M059J (cell line): ENCODE measurements at regions not wholly inside any gene's neighbourhood (a gene's known extent, or its start where the extent isn't known, plus 50 kb on each side); places are given as distances from the start of the nearest gene placed in this dataset.

Experiments used
- DNase-seq: peaks from one replicate; pipeline ENCODE4 v3.0.0-alpha.2; 2012; ENCODE audit warnings: low read depth

DNA sequence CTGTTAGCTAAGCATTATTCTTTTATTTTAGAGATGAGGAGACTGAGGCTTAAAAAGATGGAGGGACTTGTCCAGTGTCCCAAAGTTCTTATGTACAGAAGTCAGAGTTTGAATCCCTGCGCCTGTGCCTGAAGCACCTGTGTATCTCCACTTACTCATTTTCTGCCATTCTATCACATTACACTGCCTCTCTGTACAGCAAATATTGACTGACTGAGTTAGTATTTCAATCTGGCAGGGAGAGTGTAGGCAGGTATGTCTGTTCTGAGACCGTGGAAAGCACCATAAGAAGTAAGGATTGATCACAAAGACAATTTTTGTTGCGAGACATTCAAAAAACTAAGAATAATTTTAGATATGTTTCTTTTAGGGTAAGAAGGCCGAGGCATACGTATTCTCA, 162.7 kb downstream of the KITLG start:
- no peak for DNase-seq

DNA sequence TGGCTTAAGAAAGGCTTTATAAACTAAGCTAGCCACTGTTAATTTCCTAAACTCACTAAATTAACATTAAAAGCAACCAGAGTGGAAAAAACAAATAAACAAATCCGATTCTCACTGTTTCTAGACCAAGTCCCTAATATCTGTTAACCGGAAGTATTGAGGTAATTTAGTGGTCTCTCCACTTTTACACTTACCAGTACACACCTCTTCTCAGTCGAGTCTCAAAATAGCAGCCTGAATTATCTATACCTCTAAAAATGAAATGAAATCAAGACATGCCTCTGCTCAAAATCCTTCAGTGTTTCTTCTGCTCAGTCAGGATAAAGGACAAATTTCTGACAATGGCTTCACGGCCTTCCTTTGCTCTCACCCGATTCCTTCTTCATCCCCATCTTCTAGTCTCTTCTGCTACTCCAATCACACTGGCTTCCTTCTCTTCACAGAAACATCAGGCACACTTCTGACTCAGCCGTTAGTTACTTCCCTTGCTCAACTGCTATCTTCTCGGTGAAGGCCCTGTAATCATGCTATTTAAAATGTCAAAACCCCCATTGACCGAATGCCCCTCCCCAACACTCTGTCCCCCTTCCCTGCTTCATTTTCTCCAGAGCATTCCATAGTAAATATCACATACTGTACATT, 161.3 kb downstream of the KITLG start:
- DNase-seq = peak; percentile 39

GRCh38 chr12:88419794-88420193, 160.5 kb downstream of the KITLG start:
- peak; percentile 50 for DNase-seq

DNA sequence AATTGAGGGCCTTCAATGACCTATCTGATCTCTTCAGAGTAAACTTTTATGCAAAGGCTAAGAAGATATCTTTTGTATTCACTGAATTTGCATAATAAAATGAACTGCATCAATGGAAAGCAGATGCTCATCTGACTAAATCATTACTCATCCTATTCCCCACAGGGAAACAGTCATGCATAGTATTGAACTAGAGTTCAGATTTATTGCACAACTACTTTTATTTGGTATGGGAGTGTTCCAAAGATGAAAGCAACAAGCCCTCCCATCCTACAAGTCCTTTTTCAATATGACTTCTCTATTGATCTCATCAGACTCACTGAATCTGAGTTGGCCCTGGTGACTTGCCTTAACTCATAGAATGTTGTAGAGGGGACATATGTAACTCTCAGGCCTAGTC, 159.8 kb downstream of the KITLG start:
- DNase-seq = peak; percentile 88

GRCh38 chr12:88424791-88425730, 155.2 kb downstream of the KITLG start:
- DNase-seq = no peak

GRCh38 chr12:88428350-88428749, 151.9 kb downstream of the KITLG start:
- no peak for DNase-seq

DNA sequence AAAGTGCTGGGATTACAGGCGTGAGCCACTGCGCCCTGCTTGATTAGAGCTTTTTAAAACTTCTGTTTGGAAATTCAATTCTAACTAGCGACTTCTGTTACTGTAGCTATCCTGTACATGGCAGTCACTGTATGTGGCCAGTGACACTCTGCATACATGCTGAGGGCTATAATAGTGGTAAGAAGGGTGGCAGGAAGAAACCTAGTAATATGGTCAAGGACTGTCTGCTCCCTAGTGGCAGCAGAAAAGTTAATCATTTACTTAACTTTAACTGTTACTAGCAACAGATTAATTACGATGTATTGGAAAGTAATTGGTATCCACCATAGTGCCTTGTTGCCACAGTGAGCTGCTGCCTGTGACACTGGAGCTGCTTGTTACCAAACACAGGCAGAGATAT, 149.0 kb downstream of the KITLG start:
- DNase-seq = no peak

DNA sequence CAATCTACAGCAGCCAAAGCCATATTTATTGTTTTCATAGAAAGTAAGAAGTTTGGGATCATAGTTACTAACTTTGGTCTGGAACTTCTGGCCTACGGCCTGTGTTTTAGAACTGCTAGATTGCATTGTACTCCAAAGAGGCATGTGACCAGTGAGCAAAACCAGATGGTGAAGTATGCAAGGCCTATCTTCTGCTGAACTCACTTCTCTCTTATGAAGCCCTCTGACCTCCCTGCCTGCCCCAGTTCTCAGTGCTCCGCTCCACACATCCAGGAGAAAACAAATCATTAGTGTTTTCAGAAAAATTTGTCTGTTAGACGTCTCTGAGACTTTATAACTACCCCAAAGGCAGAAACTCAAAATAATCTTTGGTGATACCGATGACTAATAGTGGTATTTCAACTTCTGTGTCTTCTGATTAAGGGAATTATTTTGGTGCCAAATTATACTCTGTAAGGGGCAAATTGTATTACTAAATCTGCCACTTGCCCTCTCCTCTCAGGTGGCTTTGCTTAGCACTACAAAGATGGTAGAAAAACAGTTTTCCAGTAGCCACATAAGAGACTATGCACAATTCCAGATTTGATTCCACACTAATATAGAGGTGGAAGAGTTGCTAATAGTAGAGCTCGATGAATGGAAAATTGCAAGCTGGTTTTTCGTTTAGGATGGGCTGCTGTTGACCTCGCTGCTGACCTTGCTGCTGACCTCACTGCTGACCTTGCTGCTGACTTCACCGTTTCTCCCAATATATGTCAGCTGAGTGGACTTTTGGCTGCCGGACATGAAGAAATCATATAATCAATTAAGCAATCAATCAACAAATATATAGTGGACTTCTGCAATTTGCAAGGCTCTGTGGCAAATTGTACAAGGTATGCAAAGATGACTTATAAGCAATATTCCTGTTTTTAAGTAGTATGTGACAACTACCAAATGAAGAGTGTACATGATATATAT, 147.5 kb downstream of the KITLG start:
- peak; percentile 27 for DNase-seq

- DNase-seq = no peak
Measured at GRCh38 chr12:88433997-88434703, 146.1 kb downstream of the KITLG start.

DNA sequence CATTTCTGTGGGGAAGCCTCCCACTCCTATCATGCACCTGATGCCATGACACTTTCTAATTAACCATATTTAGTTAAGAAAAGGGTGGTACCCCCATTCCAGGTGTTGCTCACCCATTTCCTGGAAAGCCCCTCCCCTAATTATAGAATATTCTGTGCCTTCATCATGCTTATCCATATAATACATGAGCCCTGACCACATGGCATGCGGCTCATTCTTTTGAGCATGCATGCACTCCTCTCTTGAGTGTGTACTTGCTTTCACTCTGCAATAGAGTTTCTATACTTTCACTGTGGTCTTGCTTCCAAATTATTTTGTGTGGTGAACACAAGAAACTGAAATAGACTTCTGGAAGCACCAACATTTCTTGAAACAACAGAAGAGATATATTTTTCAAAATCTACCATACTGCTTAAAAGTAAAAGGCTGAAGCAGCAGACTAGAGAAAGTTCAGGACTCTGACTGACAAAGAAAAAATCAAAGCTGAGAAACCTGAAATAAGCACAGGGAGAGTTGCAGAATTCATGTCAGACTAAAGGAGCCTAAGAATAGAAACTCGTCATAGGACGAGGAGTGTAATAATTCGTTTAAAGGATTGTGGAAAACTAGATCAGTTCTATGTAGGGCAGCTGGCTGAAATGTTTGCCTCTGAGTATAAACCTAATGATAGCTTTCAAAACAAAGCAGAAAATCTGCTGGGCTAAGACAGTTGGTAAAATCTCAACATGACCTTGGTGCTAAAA, 144.8 kb downstream of the KITLG start:
- no peak for DNase-seq

- DNase-seq = no peak
Measured at GRCh38 chr12:88437226-88437625, 143.0 kb downstream of the KITLG start.
